ENCODE measurements at regions not wholly inside any gene's neighbourhood (a gene's known extent, or its start where the extent isn't known, plus 50 kb on each side); places are given as distances from the start of the nearest gene placed in this dataset.

DNA sequence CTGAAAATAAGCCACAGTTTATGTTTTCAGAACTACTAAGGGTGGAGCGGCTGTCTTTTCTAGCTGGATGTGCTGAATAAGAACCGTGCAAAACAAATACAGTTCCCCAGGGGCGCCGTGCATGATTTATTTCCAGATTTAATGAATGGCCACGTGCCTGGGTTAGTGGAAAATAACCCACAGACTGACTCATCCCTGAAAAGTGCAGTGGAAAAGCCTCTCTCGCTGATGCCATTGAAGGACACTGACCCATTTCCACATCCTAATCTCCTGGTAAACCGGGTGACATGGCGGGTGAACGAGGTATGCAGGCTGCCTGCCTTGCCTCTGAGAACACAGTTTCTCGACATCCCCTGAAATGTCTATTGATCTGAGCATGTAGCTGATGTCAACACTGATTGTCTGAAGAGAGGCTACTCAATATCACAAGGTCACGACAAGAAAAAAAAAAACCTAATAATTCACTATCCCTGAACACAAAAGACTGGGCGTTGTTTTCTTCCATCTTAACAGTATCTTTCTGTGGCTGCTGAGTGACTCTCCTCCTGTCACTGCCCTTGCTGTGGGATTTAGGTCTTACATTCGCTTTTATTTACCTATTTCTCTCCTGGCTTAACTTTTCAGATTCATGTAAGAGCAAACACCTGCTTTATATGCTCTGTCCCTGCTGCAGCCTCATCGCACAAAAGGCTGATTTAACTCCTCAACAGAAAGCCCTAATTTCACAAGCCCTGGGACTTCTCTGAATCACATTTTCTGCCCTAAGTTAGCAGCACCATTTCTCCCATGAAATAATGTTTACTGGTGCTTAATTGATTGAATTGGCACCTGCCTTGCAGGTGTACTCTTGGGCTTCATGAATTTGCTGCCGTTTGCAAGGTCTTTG lies 76.9 kb upstream of the SCOC start:
- H3K9me3 ChIP-seq: no peaks in the 10 kb centered on the region
- no peaks in the 10 kb centered on the region for H3K4me1 ChIP-seq
- 77 to 80% methylated on average over 15 of the region's 15 CpGs for WGBS, 2 donors
- DNase-seq (no peak), ATAC-seq (ENCODE audit: low FRiP score in 2 of 2) (peak in 1 of 2 donors; percentile 86)
- no peaks in the 10 kb centered on the region for H3K27me3 ChIP-seq
- H3K36me3 ChIP-seq: no peaks in the 10 kb centered on the region
- H3K27ac ChIP-seq: no peak overlapping the region
- TF ChIP-seq EP300 (IDR thresholded peaks at IDR 0.05): no peak
- no peak for TF ChIP-seq POLR2A (IDR thresholded peaks at IDR 0.05)
- TF ChIP-seq, protein P1, sequence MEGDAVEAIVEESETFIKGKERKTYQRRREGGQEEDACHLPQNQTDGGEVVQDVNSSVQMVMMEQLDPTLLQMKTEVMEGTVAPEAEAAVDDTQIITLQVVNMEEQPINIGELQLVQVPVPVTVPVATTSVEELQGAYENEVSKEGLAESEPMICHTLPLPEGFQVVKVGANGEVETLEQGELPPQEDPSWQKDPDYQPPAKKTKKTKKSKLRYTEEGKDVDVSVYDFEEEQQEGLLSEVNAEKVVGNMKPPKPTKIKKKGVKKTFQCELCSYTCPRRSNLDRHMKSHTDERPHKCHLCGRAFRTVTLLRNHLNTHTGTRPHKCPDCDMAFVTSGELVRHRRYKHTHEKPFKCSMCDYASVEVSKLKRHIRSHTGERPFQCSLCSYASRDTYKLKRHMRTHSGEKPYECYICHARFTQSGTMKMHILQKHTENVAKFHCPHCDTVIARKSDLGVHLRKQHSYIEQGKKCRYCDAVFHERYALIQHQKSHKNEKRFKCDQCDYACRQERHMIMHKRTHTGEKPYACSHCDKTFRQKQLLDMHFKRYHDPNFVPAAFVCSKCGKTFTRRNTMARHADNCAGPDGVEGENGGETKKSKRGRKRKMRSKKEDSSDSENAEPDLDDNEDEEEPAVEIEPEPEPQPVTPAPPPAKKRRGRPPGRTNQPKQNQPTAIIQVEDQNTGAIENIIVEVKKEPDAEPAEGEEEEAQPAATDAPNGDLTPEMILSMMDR (IDR thresholded peaks at IDR 0.05): no peak
- no peak for TF ChIP-seq POLR2AphosphoS5 (IDR thresholded peaks at IDR 0.05)
- H3K4me3 ChIP-seq: no peak overlapping the region

- 97 to 100% methylated on average over 2 of the region's 2 CpGs for WGBS, 2 donors
- Histone ChIP-seq H3K4me1 (no peaks in the 10 kb centered on the region), H3K27me3 (no peaks in the 10 kb centered on the region), H3K4me3 (no peak overlapping the region), H3K27ac (no peak overlapping the region), H3K9me3 (no peaks in the 10 kb centered on the region), H3K36me3 (no peaks in the 10 kb centered on the region)
- TF ChIP-seq POLR2AphosphoS5 (IDR thresholded peaks at IDR 0.05) (no peak), POLR2A (IDR thresholded peaks at IDR 0.05) (no peak), EP300 (IDR thresholded peaks at IDR 0.05) (no peak)
- TF ChIP-seq, protein P1 (IDR thresholded peaks at IDR 0.05): no peak
- no peak for DNase-seq
- no peak for ATAC-seq (ENCODE audit: low FRiP score in 2 of 2)
Observed at GRCh38 chr4:140293979-140294378, 79.5 kb upstream of the SCOC start.

- ATAC-seq (ENCODE audit: low FRiP score in 2 of 2) (no peak), DNase-seq (no peak)
- WGBS, 2 donors: 87 to 97% methylated on average over 4 of the region's 4 CpGs
- H3K9me3 ChIP-seq: no peaks in the 10 kb centered on the region
- H3K36me3 ChIP-seq: no peaks in the 10 kb centered on the region
- H3K4me1 ChIP-seq: no peaks in the 10 kb centered on the region
- no peak overlapping the region for H3K27ac ChIP-seq
- no peaks in the 10 kb centered on the region for H3K27me3 ChIP-seq
- TF ChIP-seq, protein P1 (IDR thresholded peaks at IDR 0.05): no peak
- TF ChIP-seq POLR2A (IDR thresholded peaks at IDR 0.05): no peak
- TF ChIP-seq EP300 (IDR thresholded peaks at IDR 0.05): no peak
- H3K4me3 ChIP-seq: no peak overlapping the region
Observed at GRCh38 chr4:140291259-140291658, 82.2 kb upstream of the SCOC start.

GRCh38 chr4:140289486-140289885 lies 84.0 kb upstream of the SCOC start:
- WGBS, 2 donors: 66 to 87% methylated on average over 2 of the region's 2 CpGs
- no peaks in the 10 kb centered on the region for H3K27me3 ChIP-seq
- ATAC-seq (ENCODE audit: low FRiP score in 2 of 2) (no peak), DNase-seq (no peak)
- H3K4me3 ChIP-seq: no peak overlapping the region
- H3K4me1 ChIP-seq: no peaks in the 10 kb centered on the region
- H3K9me3 ChIP-seq: no peaks in the 10 kb centered on the region
- no peaks in the 10 kb centered on the region for H3K36me3 ChIP-seq
- TF ChIP-seq POLR2A (IDR thresholded peaks at IDR 0.05) (no peak), EP300 (IDR thresholded peaks at IDR 0.05) (no peak), POLR2AphosphoS5 (IDR thresholded peaks at IDR 0.05) (no peak)
- TF ChIP-seq, protein P1 (IDR thresholded peaks at IDR 0.05): no peak
- no peak overlapping the region for H3K27ac ChIP-seq

GRCh38 chr4:140286456-140286855 lies 87.0 kb upstream of the SCOC start:
- TF ChIP-seq POLR2AphosphoS5 (IDR thresholded peaks at IDR 0.05): no peak
- no peak for TF ChIP-seq POLR2A (IDR thresholded peaks at IDR 0.05)
- no peak for TF ChIP-seq EP300 (IDR thresholded peaks at IDR 0.05)
- TF ChIP-seq, protein P1 (IDR thresholded peaks at IDR 0.05): no peak
- H3K36me3 ChIP-seq: no peaks in the 10 kb centered on the region
- ATAC-seq (ENCODE audit: low FRiP score in 2 of 2): peak in 1 of 2 donors; percentile 57
- WGBS, 2 donors: 85 to 91% methylated on average over 18 of the region's 18 CpGs
- no peak overlapping the region for H3K4me3 ChIP-seq
- no peaks in the 10 kb centered on the region for H3K27me3 ChIP-seq
- H3K9me3 ChIP-seq: no peaks in the 10 kb centered on the region
- peak in 1 of 2 donors; percentile 60 for DNase-seq
- no peak overlapping the region for H3K27ac ChIP-seq
- no peaks in the 10 kb centered on the region for H3K4me1 ChIP-seq
